Uterus (tissue), 2 donors: ENCODE measurements at regions not wholly inside any gene's neighbourhood (a gene's known extent, or its start where the extent isn't known, plus 50 kb on each side); places are given as distances from the start of the nearest gene placed in this dataset.

Source experiments
- POLR2A ChIP-seq, 2 donors: fragments of 450-650 bp; IDR thresholded peaks; one replicate each; pipeline ENCODE4 v1.6.1; 2016; ENCODE audit warnings: antibody characterized with exemption in 2 of 2, mild to moderate bottlenecking in 1 of 2, moderate library complexity in 1 of 2
- TF ChIP-seq, protein P1 (sequence below), 4 experiments: fragments of 200-600 bp in 2 of 4; fragments of 450-650 bp in 2 of 4; sonication (generic) in 2 of 4; IDR thresholded peaks; one replicate each; pipeline ENCODE4 v1.5.1; 2016 to 2019; ENCODE audit warnings: antibody characterized with exemption in 4 of 4, mild to moderate bottlenecking in 2 of 4, moderate library complexity in 1 of 4

- TF ChIP-seq, protein P1, sequence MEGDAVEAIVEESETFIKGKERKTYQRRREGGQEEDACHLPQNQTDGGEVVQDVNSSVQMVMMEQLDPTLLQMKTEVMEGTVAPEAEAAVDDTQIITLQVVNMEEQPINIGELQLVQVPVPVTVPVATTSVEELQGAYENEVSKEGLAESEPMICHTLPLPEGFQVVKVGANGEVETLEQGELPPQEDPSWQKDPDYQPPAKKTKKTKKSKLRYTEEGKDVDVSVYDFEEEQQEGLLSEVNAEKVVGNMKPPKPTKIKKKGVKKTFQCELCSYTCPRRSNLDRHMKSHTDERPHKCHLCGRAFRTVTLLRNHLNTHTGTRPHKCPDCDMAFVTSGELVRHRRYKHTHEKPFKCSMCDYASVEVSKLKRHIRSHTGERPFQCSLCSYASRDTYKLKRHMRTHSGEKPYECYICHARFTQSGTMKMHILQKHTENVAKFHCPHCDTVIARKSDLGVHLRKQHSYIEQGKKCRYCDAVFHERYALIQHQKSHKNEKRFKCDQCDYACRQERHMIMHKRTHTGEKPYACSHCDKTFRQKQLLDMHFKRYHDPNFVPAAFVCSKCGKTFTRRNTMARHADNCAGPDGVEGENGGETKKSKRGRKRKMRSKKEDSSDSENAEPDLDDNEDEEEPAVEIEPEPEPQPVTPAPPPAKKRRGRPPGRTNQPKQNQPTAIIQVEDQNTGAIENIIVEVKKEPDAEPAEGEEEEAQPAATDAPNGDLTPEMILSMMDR (IDR thresholded peaks at IDR 0.05) = no peak
- TF ChIP-seq POLR2A (IDR thresholded peaks at IDR 0.05) = no peak
Observed at GRCh38 chr2:22628906-22629305, 756.1 kb upstream of the KLHL29 start.
